WTC11 (cell line): ENCODE measurements at regions not wholly inside any gene's neighbourhood (a gene's known extent, or its start where the extent isn't known, plus 50 kb on each side); places are given as distances from the start of the nearest gene placed in this dataset.

Experiments
- ATAC-seq: fragments of 200-7000 bp; cut with Tn5 transposase; 2 replicates; pipeline ENCODE4 v1.10.0; 2021; ENCODE audit warnings: mild to moderate bottlenecking, moderate library complexity
- CTCF ChIA-PET: fragments of 300-600 bp; sonication (Branson Sonifier 250); formaldehyde crosslinking; loops from one replicate; lab custom pipeline; 2021; ENCODE audit warnings: antibody characterized with exemption; lab: Charles Lee
- POLR2A ChIA-PET: fragments of 350-600 bp; sonication (Branson Sonifier 250); formaldehyde crosslinking; loops from one replicate; lab custom pipeline; 2021; ENCODE audit warnings: antibody characterized with exemption; lab: Charles Lee
- DNase-seq: peaks from one replicate; pipeline ENCODE4 v3.0.0; 2021; ENCODE audit warnings: low spot score
- H3K27ac Mint-ChIP-seq: 2 replicates; pipeline ENCODE4 v1.8.0; 2021; ENCODE audit warnings: mixed read lengths
- H3K27me3 Mint-ChIP-seq: 2 replicates; pipeline ENCODE4 v1.8.0; 2021; ENCODE audit warnings: low read depth, mild to moderate bottlenecking, moderate library complexity, mixed read lengths
- H3K36me3 Mint-ChIP-seq: 2 replicates; pipeline ENCODE4 v1.8.0; 2021; ENCODE audit warnings: mixed read lengths
- H3K4me1 Mint-ChIP-seq: 2 replicates; pipeline ENCODE4 v1.8.0; 2022; ENCODE audit warnings: mixed read lengths
- H3K4me3 Mint-ChIP-seq: 2 replicates; pipeline ENCODE4 v1.8.0; 2021; ENCODE audit warnings: mild to moderate bottlenecking, moderate library complexity, mixed read lengths
- H3K9me3 Mint-ChIP-seq: 2 replicates; pipeline ENCODE4 v1.8.0; 2021; ENCODE audit warnings: mixed read lengths
- E2F4 ChIP-seq: sonication (generic); formaldehyde crosslinking; IDR thresholded peaks from 2 replicates; pipeline ENCODE4 v1.8.1; 2022; ENCODE audit warnings: low read depth, mild to moderate bottlenecking, moderate library complexity, missing genetic modification reagents, borderline replicate concordance
- EMX1 ChIP-seq: fragments of 250-450 bp; sonication (Bioruptor Pico); IDR thresholded peaks from 2 replicates; pipeline ENCODE4 v1.8.0; 2021; ENCODE audit warnings: mild to moderate bottlenecking
- FOXJ3 ChIP-seq: sonication (generic); formaldehyde crosslinking; IDR thresholded peaks from 2 replicates; pipeline ENCODE4 v1.9.0; 2021; ENCODE audit warnings: missing genetic modification reagents, mild to moderate bottlenecking, borderline replicate concordance
- KAT7 ChIP-seq: sonication (generic); formaldehyde crosslinking; IDR thresholded peaks from 2 replicates; pipeline ENCODE4 v1.8.1; 2023; ENCODE audit warnings: missing genetic modification reagents, mild to moderate bottlenecking, borderline replicate concordance
- MXD4 ChIP-seq: fragments of 250-450 bp; sonication (Bioruptor Pico); IDR thresholded peaks from 2 replicates; pipeline ENCODE4 v1.8.0; 2021; ENCODE audit warnings: mild to moderate bottlenecking, moderate library complexity, borderline replicate concordance
- NR3C1 ChIP-seq: sonication (generic); formaldehyde crosslinking; conservative IDR thresholded peaks from 2 replicates; pipeline ENCODE4 v1.8.1; 2023; ENCODE audit warnings: low read depth, mild to moderate bottlenecking, missing genetic modification reagents
- SMAD3 ChIP-seq: sonication (generic); formaldehyde crosslinking; IDR thresholded peaks from 2 replicates; pipeline ENCODE4 v1.8.0; 2022; ENCODE audit warnings: missing genetic modification reagents, mild to moderate bottlenecking, borderline replicate concordance
- ZNF263 ChIP-seq: sonication (generic); formaldehyde crosslinking; IDR thresholded peaks from 2 replicates; pipeline ENCODE4 v1.8.1; 2022; ENCODE audit warnings: low read depth, mild to moderate bottlenecking, moderate library complexity, missing genetic modification reagents
- ZNF281 ChIP-seq: sonication (generic); formaldehyde crosslinking; IDR thresholded peaks from 2 replicates; pipeline ENCODE4 v1.8.0; 2023; ENCODE audit warnings: mild to moderate bottlenecking, missing genetic modification reagents
- ZNF317 ChIP-seq: sonication (generic); formaldehyde crosslinking; IDR thresholded peaks from 2 replicates; pipeline ENCODE4 v1.8.1; 2023; ENCODE audit warnings: low read depth, mild to moderate bottlenecking, moderate library complexity, missing genetic modification reagents, borderline replicate concordance
- ZNF396 ChIP-seq: fragments of 250-450 bp; sonication (Bioruptor Pico); IDR thresholded peaks from 2 replicates; pipeline ENCODE4 v1.8.0; 2021; ENCODE audit warnings: mild to moderate bottlenecking, moderate library complexity, borderline replicate concordance
- ZNF512 ChIP-seq: sonication (generic); formaldehyde crosslinking; IDR thresholded peaks from 2 replicates; pipeline ENCODE4 v1.8.1; 2022; ENCODE audit warnings: missing genetic modification reagents, borderline replicate concordance
- TF ChIP-seq, protein P1 (sequence below): fragments of 250-450 bp; sonication (Bioruptor Pico); IDR thresholded peaks from 2 replicates; pipeline ENCODE4 v1.9.0; 2021; ENCODE audit warnings: mild to moderate bottlenecking
- TF ChIP-seq, protein P2 (sequence below): fragments of 250-450 bp; sonication (Bioruptor Pico); conservative IDR thresholded peaks from 2 replicates; pipeline ENCODE4 v1.9.0; 2021; ENCODE audit warnings: mild to moderate bottlenecking
- TF ChIP-seq, protein P3 (sequence below): sonication (generic); formaldehyde crosslinking; IDR thresholded peaks from 2 replicates; pipeline ENCODE4 v1.8.1; 2022; ENCODE audit warnings: mild to moderate bottlenecking, missing genetic modification reagents, moderate library complexity, borderline replicate concordance

DNA sequence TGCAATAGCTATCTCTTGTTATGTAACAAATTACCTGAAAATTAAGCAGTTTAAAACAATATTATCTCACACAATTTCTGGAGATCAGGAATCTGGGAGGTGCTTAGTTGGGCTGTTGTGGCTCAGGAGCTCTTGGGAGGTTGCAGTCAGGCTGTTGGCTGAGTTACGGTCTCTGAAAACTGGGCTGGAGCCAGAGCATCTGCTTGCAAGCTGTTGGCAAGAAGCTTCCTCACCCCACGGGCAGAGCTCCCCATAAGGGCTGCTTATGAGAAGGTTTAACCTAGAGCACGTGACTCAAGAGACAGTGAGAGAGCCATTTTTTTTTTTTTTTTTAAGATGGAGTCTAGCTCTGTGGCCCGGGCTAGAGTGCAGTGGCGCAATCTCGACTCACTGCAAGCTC lies 346.8 kb downstream of the ATP23 start:
- peaks cover under 1% of the 10 kb centered on the region; the same call in 1 of the 2 replicates for H3K36me3 Mint-ChIP-seq
- POLR2A ChIA-PET, result no interaction called here
- H3K4me1 Mint-ChIP-seq, result peaks cover 25% of the 10 kb centered on the region
- H3K27me3 Mint-ChIP-seq, result no peaks in the 10 kb centered on the region
- no peak overlapping the region for H3K4me3 Mint-ChIP-seq
- CTCF ChIA-PET, result no interaction called here
- no peak for ATAC-seq
- DNase-seq, result no peak
- TF ChIP-seq ZNF396 (CRISPR knock-in tag), result no peak
- TF ChIP-seq, all 79 proteins: peak for 0
- H3K27ac Mint-ChIP-seq, result no peak overlapping the region
- H3K9me3 Mint-ChIP-seq, result peaks cover 4% of the 10 kb centered on the region

DNA sequence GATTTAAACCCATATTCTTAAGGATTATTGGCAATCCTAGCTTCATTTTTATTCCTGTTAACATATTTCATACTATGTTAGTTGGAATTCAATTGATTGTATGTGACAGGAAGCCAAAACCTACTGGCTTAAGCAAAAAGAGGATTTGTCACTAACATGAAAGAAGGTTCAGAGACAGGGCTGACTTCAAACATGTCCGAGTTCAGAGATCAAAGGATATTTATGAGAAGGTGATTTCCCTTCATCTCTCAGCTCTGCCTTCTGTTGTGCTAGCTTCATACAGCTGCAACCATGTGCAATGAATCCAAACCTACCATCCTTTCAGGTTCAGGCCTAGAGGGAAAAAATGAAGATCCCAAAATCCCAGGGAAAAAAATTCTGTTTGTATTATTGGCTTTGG lies 349.7 kb downstream of the ATP23 start:
- H3K27ac Mint-ChIP-seq, result no peak overlapping the region
- ChIA-PET CTCF (no interaction called here), POLR2A (no interaction called here)
- DNase-seq (no peak), ATAC-seq (no peak)
- H3K4me3 Mint-ChIP-seq, result no peak overlapping the region
- no peak for TF ChIP-seq KAT7 (CRISPR knock-in tag)
- TF ChIP-seq, protein P1, sequence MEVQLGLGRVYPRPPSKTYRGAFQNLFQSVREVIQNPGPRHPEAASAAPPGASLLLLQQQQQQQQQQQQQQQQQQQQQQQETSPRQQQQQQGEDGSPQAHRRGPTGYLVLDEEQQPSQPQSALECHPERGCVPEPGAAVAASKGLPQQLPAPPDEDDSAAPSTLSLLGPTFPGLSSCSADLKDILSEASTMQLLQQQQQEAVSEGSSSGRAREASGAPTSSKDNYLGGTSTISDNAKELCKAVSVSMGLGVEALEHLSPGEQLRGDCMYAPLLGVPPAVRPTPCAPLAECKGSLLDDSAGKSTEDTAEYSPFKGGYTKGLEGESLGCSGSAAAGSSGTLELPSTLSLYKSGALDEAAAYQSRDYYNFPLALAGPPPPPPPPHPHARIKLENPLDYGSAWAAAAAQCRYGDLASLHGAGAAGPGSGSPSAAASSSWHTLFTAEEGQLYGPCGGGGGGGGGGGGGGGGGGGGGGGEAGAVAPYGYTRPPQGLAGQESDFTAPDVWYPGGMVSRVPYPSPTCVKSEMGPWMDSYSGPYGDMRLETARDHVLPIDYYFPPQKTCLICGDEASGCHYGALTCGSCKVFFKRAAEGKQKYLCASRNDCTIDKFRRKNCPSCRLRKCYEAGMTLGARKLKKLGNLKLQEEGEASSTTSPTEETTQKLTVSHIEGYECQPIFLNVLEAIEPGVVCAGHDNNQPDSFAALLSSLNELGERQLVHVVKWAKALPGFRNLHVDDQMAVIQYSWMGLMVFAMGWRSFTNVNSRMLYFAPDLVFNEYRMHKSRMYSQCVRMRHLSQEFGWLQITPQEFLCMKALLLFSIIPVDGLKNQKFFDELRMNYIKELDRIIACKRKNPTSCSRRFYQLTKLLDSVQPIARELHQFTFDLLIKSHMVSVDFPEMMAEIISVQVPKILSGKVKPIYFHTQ (CRISPR knock-in tag), result no peak
- H3K4me1 Mint-ChIP-seq, result peaks cover 24% of the 10 kb centered on the region
- H3K9me3 Mint-ChIP-seq, result no peaks in the 10 kb centered on the region
- H3K36me3 Mint-ChIP-seq, result no peaks in the 10 kb centered on the region
- no peaks in the 10 kb centered on the region for H3K27me3 Mint-ChIP-seq

DNA sequence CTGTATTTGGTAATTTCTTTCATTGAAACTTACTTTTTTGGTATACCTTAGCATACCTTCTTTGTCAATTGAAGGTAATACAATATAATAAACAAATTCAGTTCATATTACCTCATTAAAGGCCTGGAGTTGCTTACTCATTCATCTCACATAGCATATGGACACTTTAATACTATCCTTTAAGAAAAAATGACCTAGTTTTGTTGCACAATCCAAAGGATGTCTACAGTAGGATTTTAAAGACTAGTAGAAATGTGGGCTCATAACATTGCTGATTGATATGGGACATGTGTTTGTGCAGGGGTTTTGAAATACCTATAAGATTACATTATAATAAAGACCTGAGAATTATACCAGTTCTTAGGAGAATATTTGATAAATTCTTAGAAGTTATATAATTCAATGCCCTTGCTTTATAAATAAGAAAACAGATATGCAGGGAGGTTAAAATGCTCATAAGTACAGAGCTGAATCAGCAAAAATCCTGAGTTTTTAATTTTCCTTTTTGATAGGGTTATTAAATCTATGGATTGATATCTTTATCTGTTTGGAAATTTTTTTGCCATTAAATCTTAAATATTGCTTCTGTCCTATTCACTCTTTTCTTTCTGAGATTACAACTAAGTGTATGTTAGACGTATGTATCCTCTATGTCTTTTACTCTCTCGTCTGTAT lies 352.1 kb downstream of the ATP23 start:
- ChIA-PET CTCF (no interaction called here), POLR2A (no interaction called here)
- Mint-ChIP-seq H3K4me1 (peaks cover 28% of the 10 kb centered on the region), H3K4me3 (no peak overlapping the region), H3K36me3 (no peaks in the 10 kb centered on the region), H3K27ac (no peak overlapping the region), H3K9me3 (no peaks in the 10 kb centered on the region), H3K27me3 (no peaks in the 10 kb centered on the region)
- no peak for TF ChIP-seq KAT7 (CRISPR knock-in tag)
- no peak for TF ChIP-seq NR3C1 (CRISPR knock-in tag)
- no peak for TF ChIP-seq EMX1
- no peak for TF ChIP-seq ZNF263 (CRISPR knock-in tag)
- TF ChIP-seq ZNF317 (CRISPR knock-in tag), result no peak
- no peak for TF ChIP-seq SMAD3 (CRISPR knock-in tag)
- TF ChIP-seq FOXJ3 (CRISPR knock-in tag), result no peak
- TF ChIP-seq, protein P2, sequence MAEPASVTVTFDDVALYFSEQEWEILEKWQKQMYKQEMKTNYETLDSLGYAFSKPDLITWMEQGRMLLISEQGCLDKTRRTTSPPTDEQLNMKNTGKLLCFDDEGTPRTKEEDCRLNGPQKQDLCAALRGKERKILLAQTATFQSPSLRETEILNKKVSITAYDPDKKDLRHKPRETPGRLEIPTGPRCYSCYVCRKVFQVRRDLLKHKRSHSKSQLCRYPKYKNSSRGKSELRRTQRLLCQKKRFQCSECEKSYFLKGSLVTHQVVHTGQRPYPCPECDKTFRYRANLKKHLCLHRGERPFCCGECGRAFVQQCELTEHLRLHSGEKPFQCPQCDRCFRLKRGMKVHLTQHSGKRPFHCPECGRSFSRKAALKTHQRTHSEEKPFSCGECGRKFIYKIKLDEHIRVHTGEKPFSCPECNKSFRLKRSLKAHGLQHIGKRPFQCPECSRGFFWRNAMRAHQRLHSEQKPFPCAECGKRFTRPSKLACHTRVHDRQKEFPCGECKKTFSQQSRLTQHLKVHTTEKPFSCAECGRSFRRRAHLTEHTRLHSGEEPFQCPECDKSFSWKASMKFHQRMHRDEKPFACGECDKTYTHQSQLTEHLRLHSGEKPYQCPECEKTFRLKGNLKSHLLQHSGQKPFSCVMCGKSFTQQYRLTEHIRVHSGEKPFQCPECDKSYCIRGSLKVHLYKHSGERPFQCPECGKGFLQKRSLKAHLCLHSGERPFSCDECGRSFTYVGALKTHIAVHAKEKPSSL (CRISPR knock-in tag), result no peak
- ATAC-seq (no peak), DNase-seq (no peak)

GRCh38 chr12:58295268-58295667 lies 353.9 kb downstream of the ATP23 start:
- no peaks in the 10 kb centered on the region for H3K36me3 Mint-ChIP-seq
- no peaks in the 10 kb centered on the region for H3K9me3 Mint-ChIP-seq
- H3K27ac Mint-ChIP-seq, result no peak overlapping the region
- no peaks in the 10 kb centered on the region for H3K27me3 Mint-ChIP-seq
- no peak for ATAC-seq
- H3K4me1 Mint-ChIP-seq, result peaks cover 28% of the 10 kb centered on the region
- no peak for DNase-seq
- ChIA-PET POLR2A (no interaction called here), CTCF (no interaction called here)
- no peak overlapping the region for H3K4me3 Mint-ChIP-seq
- TF ChIP-seq ZNF512, result no peak
- TF ChIP-seq ZNF281 (CRISPR knock-in tag), result no peak
- TF ChIP-seq, protein P3, sequence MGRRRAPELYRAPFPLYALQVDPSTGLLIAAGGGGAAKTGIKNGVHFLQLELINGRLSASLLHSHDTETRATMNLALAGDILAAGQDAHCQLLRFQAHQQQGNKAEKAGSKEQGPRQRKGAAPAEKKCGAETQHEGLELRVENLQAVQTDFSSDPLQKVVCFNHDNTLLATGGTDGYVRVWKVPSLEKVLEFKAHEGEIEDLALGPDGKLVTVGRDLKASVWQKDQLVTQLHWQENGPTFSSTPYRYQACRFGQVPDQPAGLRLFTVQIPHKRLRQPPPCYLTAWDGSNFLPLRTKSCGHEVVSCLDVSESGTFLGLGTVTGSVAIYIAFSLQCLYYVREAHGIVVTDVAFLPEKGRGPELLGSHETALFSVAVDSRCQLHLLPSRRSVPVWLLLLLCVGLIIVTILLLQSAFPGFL, result no peak
- no peak for TF ChIP-seq MXD4
- TF ChIP-seq E2F4 (CRISPR knock-in tag), result no peak
- TF ChIP-seq FOXJ3 (CRISPR knock-in tag), result no peak
